ENCODE measurements at regions not wholly inside any gene's neighbourhood (a gene's known extent, or its start where the extent isn't known, plus 50 kb on each side); places are given as distances from the start of the nearest gene placed in this dataset.
"Not testable (repeated sequence)": the region's sequence is repeated elsewhere in the genome, so short reads cannot be mapped to it uniquely, and the experiment has no call there.

- FAIRE-seq (no peak), DNase-seq (ENCODE audit: low read depth, low spot score) (no peak)
- H3K27ac ChIP-seq (ENCODE audit: control insufficient read depth, insufficient read depth, low read length), result no peak overlapping the region
- no peaks in the 10 kb centered on the region for H3K27me3 ChIP-seq (ENCODE audit: control insufficient read depth, extremely low read depth, insufficient read depth, low read length)
- no peaks in the 10 kb centered on the region for H4K20me1 ChIP-seq (ENCODE audit: control insufficient read depth, extremely low read depth, insufficient read depth, low read length)
- H3K9ac ChIP-seq (ENCODE audit: control insufficient read depth, extremely low read depth, insufficient read depth, low read length), result no peak overlapping the region
- no peak for TF ChIP-seq CTCF (optimal IDR thresholded peaks at IDR 0.05 in 1 of 3, IDR thresholded peaks at IDR 0.05 in 1 of 3, conservative IDR thresholded peaks at IDR 0.05 in 1 of 3; ENCODE audit: extremely low read depth in 1 of 3, insufficient read depth in 2 of 3, low read length in 3 of 3)
- TF ChIP-seq EZH2 (IDR thresholded peaks at IDR 0.05; ENCODE audit: low read length), result no peak
- no peaks in the 10 kb centered on the region for H3K4me1 ChIP-seq (ENCODE audit: control insufficient read depth, extremely low read depth, insufficient read depth, low read length)
- dilution Hi-C loops (cut with MboI; ENCODE audit: extremely low pct_ligation_motif_present, low sequenced_read_pairs), result no loop called here
- no peak overlapping the region for H3K4me2 ChIP-seq (ENCODE audit: control insufficient read depth, extremely low read depth, insufficient read depth, low read depth, low read length)
- H3K9me1 ChIP-seq (ENCODE audit: control insufficient read depth, extremely low read depth, insufficient read depth, low read length), result no peaks in the 10 kb centered on the region
- H2AFZ ChIP-seq (ENCODE audit: control insufficient read depth, low read length), result no peak overlapping the region
- no peaks in the 10 kb centered on the region for H3K9me3 ChIP-seq (ENCODE audit: control insufficient read depth, low read depth, low read length)
- no peaks in the 10 kb centered on the region for H3K36me3 ChIP-seq (ENCODE audit: control insufficient read depth in 2 of 2, extremely low read depth in 1 of 2, insufficient read depth in 2 of 2, low read length in 2 of 2)
- H3K79me2 ChIP-seq (ENCODE audit: control insufficient read depth, insufficient read depth, low read length), result no peaks in the 10 kb centered on the region
- H3K4me3 ChIP-seq (ENCODE audit: control insufficient read depth in 2 of 3, extremely low read depth in 1 of 3, insufficient read depth in 2 of 3, low read depth in 1 of 3, low read length in 3 of 3), result no peak overlapping the region
These were observed 115.4 kb upstream of the FOXN2 start for GRCh38 chr2:48199070-48199469.

- Histone ChIP-seq H3K9ac (ENCODE audit: control insufficient read depth, extremely low read depth, insufficient read depth, low read length) (no peak overlapping the region), H3K9me3 (ENCODE audit: control insufficient read depth, low read depth, low read length) (no peaks in the 10 kb centered on the region), H3K27ac (ENCODE audit: control insufficient read depth, insufficient read depth, low read length) (no peak overlapping the region), H2AFZ (ENCODE audit: control insufficient read depth, low read length) (no peak overlapping the region), H3K27me3 (ENCODE audit: control insufficient read depth, extremely low read depth, insufficient read depth, low read length) (no peaks in the 10 kb centered on the region), H3K36me3 (ENCODE audit: control insufficient read depth in 2 of 2, extremely low read depth in 1 of 2, insufficient read depth in 2 of 2, low read length in 2 of 2) (no peaks in the 10 kb centered on the region), H4K20me1 (ENCODE audit: control insufficient read depth, extremely low read depth, insufficient read depth, low read length) (no peaks in the 10 kb centered on the region), H3K9me1 (ENCODE audit: control insufficient read depth, extremely low read depth, insufficient read depth, low read length) (no peaks in the 10 kb centered on the region), H3K4me3 (ENCODE audit: control insufficient read depth in 2 of 3, extremely low read depth in 1 of 3, insufficient read depth in 2 of 3, low read depth in 1 of 3, low read length in 3 of 3) (no peak overlapping the region), H3K79me2 (ENCODE audit: control insufficient read depth, insufficient read depth, low read length) (no peaks in the 10 kb centered on the region), H3K4me1 (ENCODE audit: control insufficient read depth, extremely low read depth, insufficient read depth, low read length) (no peaks in the 10 kb centered on the region), H3K4me2 (ENCODE audit: control insufficient read depth, extremely low read depth, insufficient read depth, low read depth, low read length) (no peak overlapping the region)
- DNase-seq (ENCODE audit: low read depth, low spot score) (no peak), FAIRE-seq (no peak)
- dilution Hi-C loops (cut with MboI; ENCODE audit: extremely low pct_ligation_motif_present, low sequenced_read_pairs), result no loop called here
- TF ChIP-seq CTCF (optimal IDR thresholded peaks at IDR 0.05 in 1 of 3, IDR thresholded peaks at IDR 0.05 in 1 of 3, conservative IDR thresholded peaks at IDR 0.05 in 1 of 3; ENCODE audit: extremely low read depth in 1 of 3, insufficient read depth in 2 of 3, low read length in 3 of 3) (no peak), EZH2 (IDR thresholded peaks at IDR 0.05; ENCODE audit: low read length) (no peak)
These were observed 113.7 kb upstream of the FOXN2 start for GRCh38 chr2:48200620-48201293.

GRCh38 chr2:48201435-48201834 lies 113.0 kb upstream of the FOXN2 start:
- dilution Hi-C loops (cut with MboI; ENCODE audit: extremely low pct_ligation_motif_present, low sequenced_read_pairs); H3K9me1 ChIP-seq (ENCODE audit: control insufficient read depth, extremely low read depth, insufficient read depth, low read length): not testable (repeated sequence)

More at GRCh38 chr2:48201435-48201834, 113.0 kb upstream of the FOXN2 start:
- H3K4me2 ChIP-seq (ENCODE audit: control insufficient read depth, extremely low read depth, insufficient read depth, low read depth, low read length); H3K9me3 ChIP-seq (ENCODE audit: control insufficient read depth, low read depth, low read length); DNase-seq (ENCODE audit: low read depth, low spot score); H3K4me1 ChIP-seq (ENCODE audit: control insufficient read depth, extremely low read depth, insufficient read depth, low read length); H2AFZ ChIP-seq (ENCODE audit: control insufficient read depth, low read length); FAIRE-seq; H3K79me2 ChIP-seq (ENCODE audit: control insufficient read depth, insufficient read depth, low read length); H3K27me3 ChIP-seq (ENCODE audit: control insufficient read depth, extremely low read depth, insufficient read depth, low read length); H3K27ac ChIP-seq (ENCODE audit: control insufficient read depth, insufficient read depth, low read length); H3K36me3 ChIP-seq (ENCODE audit: control insufficient read depth in 2 of 2, extremely low read depth in 1 of 2, insufficient read depth in 2 of 2, low read length in 2 of 2); H4K20me1 ChIP-seq (ENCODE audit: control insufficient read depth, extremely low read depth, insufficient read depth, low read length); H3K4me3 ChIP-seq (ENCODE audit: control insufficient read depth in 2 of 3, extremely low read depth in 1 of 3, insufficient read depth in 2 of 3, low read depth in 1 of 3, low read length in 3 of 3); H3K9ac ChIP-seq (ENCODE audit: control insufficient read depth, extremely low read depth, insufficient read depth, low read length): not testable (repeated sequence)
